SW 1271 (cell line): ENCODE measurements at regions not wholly inside any gene's neighbourhood (a gene's known extent, or its start where the extent isn't known, plus 50 kb on each side); places are given as distances from the start of the nearest gene placed in this dataset.

Source experiments
- DNase-seq, 2 experiments: peaks; one replicate each; lab custom pipeline; 2025; lab: John Stamatoyannopoulos, UW

DNA sequence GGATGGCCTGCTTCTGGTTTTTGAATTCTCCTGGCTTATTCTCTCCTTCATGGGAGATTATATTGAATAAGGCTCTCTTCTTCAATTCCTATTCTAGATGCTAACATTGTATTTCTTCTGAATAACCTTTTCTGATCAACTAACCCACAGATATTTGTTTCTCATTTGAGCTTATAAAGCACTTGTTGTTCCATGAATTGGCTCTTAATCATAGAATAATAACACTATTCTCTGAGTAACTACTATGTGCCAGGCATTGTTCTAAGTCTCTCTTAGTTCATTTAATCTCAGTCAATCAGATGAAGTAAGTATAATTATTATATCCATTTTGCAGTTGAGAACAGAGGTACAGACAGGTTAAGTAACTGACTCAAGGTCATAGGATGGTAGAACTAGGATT lies 136.3 kb upstream of the MLIP start:
- no peak for DNase-seq

DNA sequence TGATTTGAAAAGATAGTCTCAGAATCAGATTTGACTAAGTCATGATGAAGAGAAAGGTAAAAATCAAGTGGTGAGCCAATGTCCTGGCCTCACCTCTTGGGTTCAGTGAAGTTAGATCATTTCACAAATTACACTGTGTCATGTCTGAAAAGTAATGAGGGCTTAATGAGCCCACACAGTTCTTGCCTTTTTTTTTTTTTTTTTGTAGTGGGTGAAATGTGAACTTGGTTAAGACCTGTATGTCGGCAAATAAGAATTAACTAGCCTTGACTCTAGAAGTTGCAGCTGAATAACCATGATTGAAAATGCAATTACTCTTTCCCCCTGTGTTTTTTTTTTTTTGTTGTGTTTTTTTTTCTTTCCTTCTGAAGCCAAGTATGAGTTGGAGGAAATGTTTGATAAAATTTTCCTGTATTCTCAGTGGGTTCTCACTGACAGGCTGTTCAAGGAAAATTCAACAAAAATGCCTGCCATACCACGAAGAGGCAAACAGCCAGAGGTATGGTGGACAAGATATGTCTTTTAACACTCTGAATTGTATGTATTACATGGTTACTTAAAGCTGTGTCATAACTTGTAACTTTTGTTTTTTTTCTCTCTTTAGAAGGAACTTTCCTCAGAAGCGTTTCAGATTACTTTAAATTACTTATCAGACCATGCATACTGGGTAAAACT lies 135.2 kb upstream of the MLIP start:
- no peak for DNase-seq

DNA sequence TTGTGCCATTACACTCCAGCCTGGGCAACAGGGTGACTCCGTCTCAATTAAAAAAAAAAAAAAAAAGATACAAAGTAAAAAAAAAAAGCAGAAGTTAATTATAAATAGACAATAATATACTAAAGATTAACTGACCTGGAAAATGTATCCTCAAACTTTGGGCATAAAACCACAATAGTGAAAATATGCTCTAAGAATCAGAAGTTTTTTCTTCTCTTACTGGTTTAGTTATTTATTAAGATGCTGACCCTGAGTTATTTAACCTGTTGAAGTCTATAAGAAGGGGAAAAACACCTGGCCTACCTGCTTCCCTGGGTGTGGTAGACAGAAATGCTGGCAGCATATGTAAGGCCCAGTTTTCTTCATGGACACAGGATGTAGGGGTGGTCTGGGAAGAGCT lies 133.7 kb upstream of the MLIP start:
- no peak for DNase-seq

DNA sequence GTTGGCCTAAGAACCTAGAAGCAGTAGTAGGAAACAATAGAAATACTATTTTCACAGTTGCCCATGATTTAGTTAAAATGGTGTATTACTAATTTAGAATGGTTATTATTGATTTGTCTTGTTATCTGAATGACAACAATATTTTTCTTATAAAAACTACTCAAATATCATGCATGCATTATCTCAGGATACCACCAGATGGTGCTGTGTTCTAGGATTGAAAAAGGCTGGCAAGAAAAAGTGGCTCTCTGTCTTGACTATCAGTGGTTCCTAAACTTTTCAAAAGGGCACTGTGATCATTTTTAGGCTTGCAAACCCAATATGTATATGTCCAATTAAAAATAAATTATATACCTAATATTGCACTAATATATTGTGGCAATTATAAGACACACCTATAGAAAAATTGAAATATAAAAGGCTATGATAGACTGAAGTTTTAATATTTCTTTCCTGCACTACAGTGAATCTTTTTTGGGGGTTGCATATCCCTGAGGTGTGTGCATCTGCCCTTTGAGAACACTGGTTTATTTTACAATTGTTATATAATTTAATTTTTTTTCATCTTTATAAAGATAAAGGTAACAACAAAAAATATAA lies 131.7 kb upstream of the MLIP start:
- DNase-seq = peak in 1 of 2 experiments; percentile 39

DNA sequence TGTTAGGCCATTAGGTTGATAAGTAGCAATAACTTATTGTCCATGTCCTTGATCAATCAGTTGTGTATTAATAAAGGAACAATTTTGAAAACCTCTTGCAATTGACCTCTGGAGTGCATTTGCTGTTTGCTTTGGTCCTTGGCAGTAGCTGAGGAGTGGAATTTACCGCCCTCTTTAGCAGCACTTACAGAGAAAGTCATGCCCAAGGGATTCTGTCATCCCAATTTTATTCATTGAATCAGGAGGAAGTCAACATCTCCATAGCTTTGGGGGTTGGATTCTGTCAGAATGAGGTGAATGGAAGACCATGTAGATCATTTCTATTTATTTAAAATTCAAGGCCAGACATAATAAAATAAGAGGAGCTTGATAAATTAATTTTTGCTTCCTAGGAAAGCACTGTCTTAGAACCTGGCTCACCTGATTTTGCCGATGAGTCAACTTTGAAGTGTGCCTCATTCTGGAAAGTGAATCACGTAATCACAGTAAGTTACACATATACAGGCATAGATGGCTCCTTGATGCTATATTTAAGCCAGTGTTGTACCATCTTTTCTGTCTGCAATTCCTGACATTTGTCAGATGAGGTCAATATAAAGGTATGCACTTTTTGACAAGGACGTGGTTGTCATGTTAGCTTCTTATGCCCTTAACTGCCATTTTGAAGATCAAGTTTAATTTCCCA lies 128.7 kb upstream of the MLIP start:
- DNase-seq = no peak

DNA sequence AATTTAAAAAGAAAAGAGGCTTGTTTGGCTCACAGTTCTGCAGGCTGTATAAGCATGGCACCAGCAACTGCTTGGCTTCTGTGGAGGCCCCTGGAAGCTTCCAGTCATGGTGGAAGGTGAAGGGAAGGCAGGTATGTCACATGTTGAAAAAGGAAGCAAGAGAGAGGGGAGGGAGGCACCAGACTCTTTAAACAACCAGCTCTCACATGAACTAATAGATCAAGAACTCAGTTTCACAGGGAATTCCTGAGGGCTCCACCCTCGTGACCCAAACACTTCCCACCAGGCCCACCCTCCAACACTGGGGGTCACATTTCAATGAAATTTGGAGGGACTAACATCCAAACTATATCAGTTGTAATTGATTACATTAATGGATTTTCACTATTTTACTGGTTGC lies 127.9 kb upstream of the MLIP start:
- DNase-seq = no peak

DNA sequence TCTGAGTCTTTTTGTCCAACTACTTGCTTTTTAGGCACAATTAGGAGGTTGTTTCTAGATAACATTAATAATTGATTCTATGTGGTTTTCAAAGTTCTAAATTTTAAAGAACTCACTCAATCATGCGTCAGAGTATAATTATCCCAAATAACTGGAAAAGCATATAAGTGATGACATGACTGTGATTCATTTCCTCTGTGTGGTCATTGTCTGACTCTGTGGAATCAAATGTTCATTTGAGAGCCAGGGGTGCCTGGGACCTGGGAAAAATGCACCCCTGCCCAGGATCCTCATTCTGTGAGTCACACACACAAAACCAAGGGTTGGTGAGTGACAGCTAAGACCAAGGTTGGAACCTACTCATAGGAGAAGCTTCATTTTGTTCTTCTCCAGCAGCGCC lies 127.1 kb upstream of the MLIP start:
- DNase-seq = peak; percentile 73 to 81

DNA sequence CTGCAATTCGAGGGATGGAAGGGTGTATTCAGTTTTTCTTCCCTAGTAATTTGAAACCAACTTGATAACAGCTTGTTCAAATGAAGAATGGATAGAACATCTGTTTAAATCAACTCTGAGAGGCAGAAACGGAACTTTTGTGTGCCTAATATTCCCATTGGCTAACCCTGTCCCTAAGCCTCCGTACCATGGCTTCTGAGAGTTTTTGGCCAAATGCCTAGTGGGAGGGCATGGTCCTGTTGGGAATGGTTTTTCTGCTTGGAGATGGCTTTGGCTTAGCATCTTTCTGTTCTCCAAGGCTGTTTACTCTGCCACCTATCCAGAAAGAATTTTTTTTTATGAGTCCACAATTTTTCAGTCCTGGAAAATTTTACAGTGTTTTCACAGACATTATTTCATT lies 126.7 kb upstream of the MLIP start:
- no peak for DNase-seq

DNA sequence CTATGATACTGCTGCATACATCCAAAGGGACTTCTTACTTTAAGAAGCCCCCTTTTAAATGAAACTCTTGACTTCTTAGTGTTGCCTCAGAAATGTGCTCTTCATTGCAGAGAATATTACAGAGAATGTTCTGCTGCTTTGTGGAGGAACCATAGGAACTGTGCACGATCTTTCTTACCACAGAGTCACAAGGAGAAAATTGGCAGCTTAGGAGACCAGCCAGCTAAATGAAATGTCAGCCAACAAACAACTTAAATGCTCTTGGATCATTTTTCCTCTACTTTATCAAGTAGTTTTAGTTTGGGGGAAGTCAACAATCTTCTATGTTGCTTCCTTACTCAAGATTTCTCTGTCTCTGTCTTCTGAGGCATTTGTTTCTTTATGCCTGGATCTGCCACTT lies 125.9 kb upstream of the MLIP start:
- no peak for DNase-seq

DNA sequence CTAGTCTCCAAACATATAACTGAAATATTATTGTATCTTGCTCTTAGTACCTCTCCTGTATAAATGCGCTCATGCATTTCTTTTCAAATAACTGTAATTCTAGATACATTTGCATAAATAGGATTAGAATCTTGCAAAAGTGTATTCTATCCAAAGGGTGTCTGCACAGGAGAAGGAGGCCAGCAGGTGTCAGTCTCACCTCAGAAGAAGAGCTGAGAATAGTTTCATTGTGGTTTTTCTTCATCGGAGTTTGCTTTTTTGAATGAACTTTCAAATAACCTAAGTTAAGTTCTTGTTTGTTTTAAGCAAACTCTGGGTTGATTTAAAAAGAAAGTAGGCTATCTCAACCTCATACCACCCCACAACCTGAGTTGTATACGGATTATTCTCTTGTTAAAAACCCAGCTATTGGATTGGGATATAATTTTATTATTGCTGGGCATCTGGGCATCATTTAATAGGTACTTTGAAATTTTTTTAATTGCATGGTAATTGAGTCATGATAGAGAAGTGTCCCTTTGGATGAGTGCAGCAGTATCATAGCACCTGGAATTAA lies 125.0 kb upstream of the MLIP start:
- peak in 1 of 2 experiments; percentile 36 for DNase-seq

DNA sequence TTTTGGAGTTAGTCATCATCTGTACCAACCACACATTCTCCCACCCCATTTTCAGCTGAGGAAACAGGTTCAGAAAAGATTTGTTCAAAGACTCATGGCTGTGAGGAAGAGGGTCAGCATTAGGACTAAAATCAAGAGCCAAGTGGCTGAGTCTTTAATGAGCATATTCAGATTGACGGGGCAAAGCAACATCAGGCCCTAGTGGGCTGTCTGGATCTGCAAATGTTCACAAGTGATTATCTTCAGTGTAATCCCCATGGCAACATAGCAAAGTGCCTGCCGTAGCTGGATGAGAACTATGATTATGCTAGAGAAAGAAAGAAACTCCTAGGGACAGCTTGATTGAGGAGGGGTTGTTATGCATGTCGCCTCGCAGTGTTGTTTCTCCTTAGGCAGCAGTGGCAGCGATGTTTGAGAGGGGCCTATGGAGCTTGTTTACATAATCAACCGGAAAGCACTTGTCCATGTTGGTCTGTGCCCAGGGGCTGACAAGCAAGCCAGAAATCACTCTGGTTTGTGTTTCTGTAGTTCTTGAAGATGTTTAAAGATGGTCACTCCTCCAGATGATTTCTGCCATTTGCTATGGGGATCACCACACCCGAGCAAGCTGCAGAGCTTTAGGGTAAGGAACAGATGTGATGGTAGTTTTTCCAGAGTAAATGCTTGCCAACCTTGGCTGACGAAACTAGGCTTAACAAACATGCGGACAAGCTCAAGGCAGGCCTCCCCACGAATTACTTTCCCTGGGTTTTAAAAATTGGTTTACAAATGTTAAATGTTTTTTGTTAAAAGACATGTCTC lies 124.3 kb upstream of the MLIP start:
- no peak for DNase-seq

DNA sequence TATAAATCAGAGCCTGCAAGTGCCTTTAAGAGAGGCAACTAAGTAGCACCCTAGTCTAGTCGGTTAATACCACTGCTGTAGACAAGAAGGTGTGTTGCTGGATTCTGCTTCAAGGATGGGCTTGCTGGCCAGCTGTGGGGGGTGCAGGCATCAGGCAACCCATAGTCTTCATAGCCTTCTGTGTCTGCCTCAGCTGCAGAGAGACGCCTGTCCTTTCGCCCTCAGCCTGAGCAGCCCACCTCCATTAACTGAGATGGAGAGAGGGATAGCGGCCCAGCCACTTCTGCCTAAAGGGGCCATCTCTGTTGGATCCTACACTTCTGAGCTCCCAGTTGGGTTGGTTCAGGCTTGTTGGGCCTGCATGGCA lies 123.7 kb upstream of the MLIP start:
- no peak for DNase-seq

DNA sequence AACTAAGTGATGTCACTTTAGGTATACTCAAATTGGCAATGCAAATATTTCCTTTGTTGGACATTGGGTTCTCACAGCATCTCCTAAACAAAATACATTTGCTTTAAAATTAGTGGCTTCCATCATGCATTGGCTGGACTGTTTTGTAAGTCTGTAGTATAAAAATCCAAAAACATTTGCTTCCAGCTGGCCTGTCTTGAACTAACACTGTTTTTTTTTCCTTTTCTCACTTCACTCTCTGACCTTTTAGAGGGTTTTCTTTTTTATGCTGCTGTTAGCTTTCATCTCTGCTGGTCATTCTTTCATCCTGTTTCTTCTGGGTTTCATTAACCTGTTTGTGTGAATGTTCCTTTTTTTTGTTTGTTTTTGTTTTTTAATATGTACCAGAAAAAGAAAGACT lies 121.7 kb upstream of the MLIP start:
- no peak for DNase-seq

DNA sequence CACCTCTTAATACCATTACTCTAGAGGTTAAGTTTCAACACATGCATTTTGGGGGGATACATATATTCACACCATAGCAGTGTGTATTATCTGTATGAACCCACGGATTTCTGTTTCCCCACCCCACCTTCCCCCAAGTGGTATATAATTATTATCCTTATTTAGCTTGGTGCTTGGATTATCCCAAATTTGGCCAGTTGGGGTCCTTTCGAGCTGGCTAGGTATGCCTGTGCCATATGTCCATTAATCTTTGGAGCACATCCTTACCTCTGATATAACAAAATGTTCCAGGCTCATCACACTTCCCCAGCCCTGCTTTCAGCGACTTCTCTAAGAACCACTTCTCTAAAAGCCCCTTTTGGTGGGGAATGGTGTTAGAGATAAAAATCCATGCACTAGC lies 118.7 kb upstream of the MLIP start:
- DNase-seq = no peak

DNA sequence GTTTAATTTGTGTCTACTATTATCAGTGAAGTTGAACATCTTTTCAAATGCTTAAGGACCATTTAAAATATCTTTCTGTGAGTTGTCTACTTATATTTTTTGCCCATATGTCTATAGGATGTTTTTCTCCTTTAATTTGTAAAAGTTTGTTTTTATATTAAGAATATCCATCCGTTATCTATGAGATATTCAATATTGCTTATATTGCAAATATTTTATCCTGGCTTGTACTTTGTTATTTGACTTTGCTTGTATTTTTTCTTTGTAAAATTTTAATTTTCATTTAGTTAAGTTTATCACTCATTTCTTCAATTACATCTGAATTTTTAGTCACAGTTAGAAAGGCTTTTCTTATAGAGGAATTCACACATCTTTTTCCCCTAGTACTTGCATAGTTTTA lies 117.0 kb upstream of the MLIP start:
- DNase-seq = no peak

DNA sequence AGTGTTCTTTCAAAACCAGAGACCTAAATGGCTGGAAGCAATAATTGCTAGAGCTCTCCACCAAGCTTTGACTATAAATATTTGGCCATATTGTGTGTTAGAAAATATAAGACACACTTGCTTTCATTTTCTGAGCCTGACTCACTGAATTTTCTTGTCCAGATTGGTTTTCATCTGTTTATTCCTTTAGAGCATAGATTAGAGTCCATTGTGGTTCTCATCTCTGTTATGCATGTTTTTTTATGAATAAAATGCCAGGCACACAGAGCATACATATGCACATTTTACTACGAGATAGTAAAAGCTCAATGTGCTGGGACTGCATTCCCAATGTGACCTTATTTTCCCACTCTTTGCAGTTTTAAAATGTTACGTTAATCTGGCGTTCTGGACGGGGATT lies 115.3 kb upstream of the MLIP start:
- no peak for DNase-seq

DNA sequence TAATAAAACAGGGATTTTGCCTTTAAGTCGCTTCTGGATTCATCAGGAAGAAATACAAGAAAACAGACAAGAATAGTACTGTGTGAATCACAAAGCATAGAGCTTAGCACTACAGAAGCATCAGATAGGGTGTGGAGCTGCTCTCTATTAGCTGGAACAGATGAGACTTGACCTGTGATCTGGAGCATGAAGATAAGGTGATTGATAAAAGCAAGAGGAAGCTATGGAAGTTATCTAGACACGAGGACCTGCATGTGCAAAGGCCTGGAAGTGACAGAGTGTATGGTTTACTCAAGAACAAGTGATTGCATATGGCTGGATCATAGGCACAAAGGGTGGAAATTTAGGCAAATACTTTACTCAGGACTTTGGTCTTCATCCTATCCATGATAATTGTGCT lies 112.9 kb upstream of the MLIP start:
- no peak for DNase-seq

DNA sequence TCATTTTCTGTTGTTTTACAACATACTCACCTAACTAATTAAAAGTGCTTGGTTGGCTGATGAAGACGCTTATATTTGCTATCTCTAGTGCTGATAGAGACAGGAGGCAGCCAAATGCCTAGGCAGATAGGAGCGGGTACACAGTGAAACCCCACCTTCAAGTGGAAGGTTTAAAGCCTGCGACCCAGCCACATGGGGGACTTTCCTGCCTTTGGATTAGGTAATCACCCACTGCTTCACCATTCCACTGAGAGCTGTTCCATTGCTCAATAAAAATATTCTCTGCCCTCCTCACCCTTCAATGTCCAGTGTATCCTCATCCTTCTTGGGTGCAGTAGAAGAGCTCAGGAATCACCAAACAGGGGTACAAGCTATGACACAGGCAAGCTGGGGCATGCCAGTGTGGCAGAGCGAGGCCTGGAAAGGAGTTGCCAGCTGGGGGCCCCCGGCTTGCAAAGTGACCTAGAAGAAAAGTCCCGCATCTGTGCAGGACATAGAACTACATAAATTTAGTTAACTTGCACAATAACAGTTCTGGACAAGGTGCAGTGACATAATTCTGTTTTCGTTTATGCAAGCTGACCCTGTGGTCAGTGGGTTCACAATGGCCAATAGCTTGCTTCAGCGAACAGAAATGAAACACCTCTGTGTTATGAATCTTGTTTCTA lies 112.0 kb upstream of the MLIP start:
- DNase-seq = no peak

DNA sequence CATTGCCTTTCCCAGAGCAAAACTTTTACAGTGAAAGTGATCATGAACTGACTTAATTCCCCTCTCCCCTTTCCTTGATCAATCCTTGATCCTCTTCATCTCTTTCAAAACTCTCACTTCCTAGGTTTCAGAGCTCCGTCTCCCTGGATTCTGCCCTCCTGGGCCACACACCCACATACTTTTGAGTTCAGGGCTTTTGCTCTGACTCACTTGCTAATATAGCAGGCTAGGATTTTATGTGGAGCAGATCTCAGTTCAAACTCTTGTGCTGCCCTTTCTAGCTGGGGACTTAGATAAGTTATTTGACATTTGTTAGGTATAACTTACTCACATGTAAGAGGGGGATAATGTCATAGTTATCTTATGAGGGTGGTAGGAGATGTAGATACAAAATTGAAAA lies 109.1 kb upstream of the MLIP start:
- DNase-seq = no peak

DNA sequence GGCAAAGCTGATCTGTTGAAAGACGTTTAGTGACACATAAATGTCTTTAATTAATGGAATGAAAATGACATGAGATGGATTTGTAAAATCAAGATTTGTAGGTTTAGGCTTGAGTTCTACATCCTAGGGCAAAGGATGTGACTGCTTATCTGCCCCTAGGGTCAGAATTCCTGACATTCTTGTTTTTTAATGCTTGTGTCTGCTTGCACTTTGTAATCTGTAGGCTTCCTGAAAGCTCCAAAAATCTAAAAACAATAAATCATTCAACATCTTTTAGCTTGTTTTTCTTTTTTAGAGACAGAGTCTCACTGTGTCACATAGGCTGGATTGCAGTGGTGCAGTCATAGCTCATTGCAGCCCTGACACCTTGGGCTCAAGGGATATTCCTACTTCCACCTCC lies 107.9 kb upstream of the MLIP start:
- DNase-seq = no peak

DNA sequence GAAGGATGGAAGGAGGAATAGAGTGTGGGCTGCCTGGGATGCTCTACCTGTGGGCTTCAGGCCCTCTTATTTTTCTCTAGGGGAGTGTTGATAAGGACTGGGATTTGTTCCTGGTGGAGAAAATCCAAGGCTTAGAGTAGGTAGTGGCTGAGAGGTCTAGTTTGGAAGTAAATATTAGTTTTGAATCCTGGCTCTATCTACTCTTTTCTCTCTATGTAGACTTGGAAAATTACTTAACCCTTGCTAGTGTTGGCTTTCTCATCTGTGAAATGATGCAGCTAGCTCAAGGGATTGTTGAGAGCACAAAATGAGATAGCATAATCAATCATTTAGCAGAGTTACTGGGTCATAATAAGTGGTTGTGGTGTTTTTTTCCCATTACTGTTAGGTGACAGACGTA lies 102.7 kb upstream of the MLIP start:
- DNase-seq = no peak

DNA sequence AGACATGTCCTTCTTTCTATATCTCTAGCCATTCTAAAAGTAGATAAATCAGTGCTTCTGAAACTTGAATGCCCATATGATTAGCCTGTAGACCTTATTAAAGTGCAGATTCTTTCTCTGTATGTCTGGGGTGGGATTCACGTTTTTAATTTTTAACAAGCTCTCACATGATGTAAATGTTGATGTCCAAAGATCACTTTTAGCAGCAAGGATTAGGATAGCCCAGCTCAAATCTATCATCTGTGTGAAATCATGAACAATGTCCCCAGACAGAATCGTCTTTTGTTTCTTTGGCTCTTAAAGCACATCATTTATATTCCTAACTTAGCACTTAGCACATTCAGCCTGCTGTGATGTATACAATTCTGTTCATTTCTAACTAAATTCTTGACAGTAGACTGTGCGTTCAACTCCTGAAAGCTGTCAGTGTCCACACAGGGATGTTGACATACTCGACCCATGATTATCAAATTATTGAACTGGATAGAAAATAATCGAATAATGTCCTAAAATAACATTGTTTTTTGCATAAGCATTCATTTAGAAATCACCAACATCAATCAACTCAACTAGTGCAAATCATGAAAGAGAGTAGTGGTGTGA lies 102.1 kb upstream of the MLIP start:
- DNase-seq = no peak
